ENCODE measurements at regions not wholly inside any gene's neighbourhood (a gene's known extent, or its start where the extent isn't known, plus 50 kb on each side); places are given as distances from the start of the nearest gene placed in this dataset.
"Not testable (repeated sequence)": the region's sequence is repeated elsewhere in the genome, so short reads cannot be mapped to it uniquely, and the experiment has no call there.

GRCh38 chr7:29647691-29648210, 84.1 kb downstream of the PRR15 start:
- not testable (repeated sequence) for H3K27ac ChIP-seq, H3K4me3 ChIP-seq

GRCh38 chr7:29649028-29649716, 85.5 kb downstream of the PRR15 start:
- Histone ChIP-seq H3K4me3 (no peak overlapping the region), H3K27ac (no peak overlapping the region)

GRCh38 chr7:29649876-29650275, 86.2 kb downstream of the PRR15 start:
- H3K4me3 ChIP-seq = no peak overlapping the region

GRCh38 chr7:29651477-29651876, 87.8 kb downstream of the PRR15 start:
- no peak overlapping the region for H3K4me3 ChIP-seq
- no peak overlapping the region for H3K27ac ChIP-seq

More at GRCh38 chr7:29649876-29650275, 86.2 kb downstream of the PRR15 start:
- H3K27ac ChIP-seq = no peak overlapping the region

GRCh38 chr7:29652556-29652955, 88.9 kb downstream of the PRR15 start:
- Histone ChIP-seq H3K4me3 (no peak overlapping the region), H3K27ac (no peak overlapping the region)

GRCh38 chr7:29654340-29654739, 90.7 kb downstream of the PRR15 start:
- H3K27ac ChIP-seq, H3K4me3 ChIP-seq: not testable (repeated sequence)

- Histone ChIP-seq H3K27ac (no peak overlapping the region), H3K4me3 (no peak overlapping the region)
Observed at GRCh38 chr7:29657288-29657687, 93.7 kb downstream of the PRR15 start.

GRCh38 chr7:29657856-29658255, 94.2 kb downstream of the PRR15 start:
- no peak overlapping the region for H3K4me3 ChIP-seq
- no peak overlapping the region for H3K27ac ChIP-seq

- not testable (repeated sequence) for H3K4me3 ChIP-seq, H3K27ac ChIP-seq
Observed at GRCh38 chr7:29659213-29659612, 95.6 kb downstream of the PRR15 start.

GRCh38 chr7:29662899-29663298, 99.3 kb downstream of the PRR15 start:
- H3K4me3 ChIP-seq, H3K27ac ChIP-seq: not testable (repeated sequence)

- not testable (repeated sequence) for H3K27ac ChIP-seq, H3K4me3 ChIP-seq
Observed at GRCh38 chr7:29664999-29665398, 101.4 kb downstream of the PRR15 start.

GRCh38 chr7:29667096-29667669, 103.5 kb downstream of the PRR15 start:
- not testable (repeated sequence) for H3K4me3 ChIP-seq, H3K27ac ChIP-seq

GRCh38 chr7:29671286-29671685, 107.7 kb downstream of the PRR15 start:
- H3K27ac ChIP-seq, H3K4me3 ChIP-seq: not testable (repeated sequence)

- not testable (repeated sequence) for H3K4me3 ChIP-seq, H3K27ac ChIP-seq
Observed at GRCh38 chr7:29673635-29674034, 110.0 kb downstream of the PRR15 start.

GRCh38 chr7:29674626-29675025, 111.0 kb downstream of the PRR15 start:
- H3K27ac ChIP-seq, H3K4me3 ChIP-seq: not testable (repeated sequence)

GRCh38 chr7:29677254-29677653, 113.6 kb downstream of the PRR15 start:
- H3K4me3 ChIP-seq, H3K27ac ChIP-seq: not testable (repeated sequence)

- not testable (repeated sequence) for H3K4me3 ChIP-seq, H3K27ac ChIP-seq
Observed at GRCh38 chr7:29679963-29680362, 116.3 kb downstream of the PRR15 start.

- H3K27ac ChIP-seq = not testable (repeated sequence)
Observed at GRCh38 chr7:29680601-29681000, 117.0 kb downstream of the PRR15 start.

GRCh38 chr7:29684151-29684786, 120.6 kb downstream of the PRR15 start:
- H3K4me3 ChIP-seq = peak overlapping the region; percentile 68 to 92 (median 83)
- peak overlapping the region in 18 of 21 experiments; percentile 27 to 96 (median 88) for H3K27ac ChIP-seq

More at GRCh38 chr7:29680601-29681000, 117.0 kb downstream of the PRR15 start:
- H3K4me3 ChIP-seq = not testable (repeated sequence)

GRCh38 chr7:29684787-29685650, 121.3 kb upstream of the WIPF3 start:
- H3K27ac ChIP-seq = peak overlapping the region; percentile 27 to 96 (median 87)
- H3K4me3 ChIP-seq = peak overlapping the region; percentile 68 to 92 (median 83)

Measured in skin epidermis (tissue), 12 donors.